ENCODE measurements at regions not wholly inside any gene's neighbourhood (a gene's known extent, or its start where the extent isn't known, plus 50 kb on each side); places are given as distances from the start of the nearest gene placed in this dataset.
"Not testable (repeated sequence)": the region's sequence is repeated elsewhere in the genome, so short reads cannot be mapped to it uniquely, and the experiment has no call there.

DNA sequence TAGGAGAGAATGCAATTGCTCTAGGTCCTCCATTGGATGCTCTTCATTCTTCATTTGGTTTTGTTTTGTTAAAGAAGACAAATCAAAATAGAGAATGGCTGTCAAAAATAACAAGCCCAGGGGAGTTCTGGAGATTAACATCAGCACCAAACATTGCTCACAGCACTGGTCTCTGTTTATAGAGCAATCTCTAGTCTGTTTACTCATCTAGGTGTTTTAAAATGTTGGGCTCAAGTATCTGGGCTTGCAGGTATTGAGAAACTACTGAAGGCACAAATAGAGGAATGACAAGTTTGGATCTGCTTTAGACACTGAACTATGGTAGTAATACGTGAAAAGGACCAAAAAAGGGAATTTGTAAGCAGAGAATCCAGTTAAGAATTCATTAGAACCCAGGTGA, 77.0 kb upstream of the TMC1 start:
- TF ChIP-seq, protein P1, sequence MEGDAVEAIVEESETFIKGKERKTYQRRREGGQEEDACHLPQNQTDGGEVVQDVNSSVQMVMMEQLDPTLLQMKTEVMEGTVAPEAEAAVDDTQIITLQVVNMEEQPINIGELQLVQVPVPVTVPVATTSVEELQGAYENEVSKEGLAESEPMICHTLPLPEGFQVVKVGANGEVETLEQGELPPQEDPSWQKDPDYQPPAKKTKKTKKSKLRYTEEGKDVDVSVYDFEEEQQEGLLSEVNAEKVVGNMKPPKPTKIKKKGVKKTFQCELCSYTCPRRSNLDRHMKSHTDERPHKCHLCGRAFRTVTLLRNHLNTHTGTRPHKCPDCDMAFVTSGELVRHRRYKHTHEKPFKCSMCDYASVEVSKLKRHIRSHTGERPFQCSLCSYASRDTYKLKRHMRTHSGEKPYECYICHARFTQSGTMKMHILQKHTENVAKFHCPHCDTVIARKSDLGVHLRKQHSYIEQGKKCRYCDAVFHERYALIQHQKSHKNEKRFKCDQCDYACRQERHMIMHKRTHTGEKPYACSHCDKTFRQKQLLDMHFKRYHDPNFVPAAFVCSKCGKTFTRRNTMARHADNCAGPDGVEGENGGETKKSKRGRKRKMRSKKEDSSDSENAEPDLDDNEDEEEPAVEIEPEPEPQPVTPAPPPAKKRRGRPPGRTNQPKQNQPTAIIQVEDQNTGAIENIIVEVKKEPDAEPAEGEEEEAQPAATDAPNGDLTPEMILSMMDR (conservative IDR thresholded peaks at IDR 0.05; ENCODE audit: low read length): no peak
- no peak overlapping the region for H3K4me3 ChIP-seq (ENCODE audit: low read length)
- no peak for DNase-seq (ENCODE audit: low read depth)

DNA sequence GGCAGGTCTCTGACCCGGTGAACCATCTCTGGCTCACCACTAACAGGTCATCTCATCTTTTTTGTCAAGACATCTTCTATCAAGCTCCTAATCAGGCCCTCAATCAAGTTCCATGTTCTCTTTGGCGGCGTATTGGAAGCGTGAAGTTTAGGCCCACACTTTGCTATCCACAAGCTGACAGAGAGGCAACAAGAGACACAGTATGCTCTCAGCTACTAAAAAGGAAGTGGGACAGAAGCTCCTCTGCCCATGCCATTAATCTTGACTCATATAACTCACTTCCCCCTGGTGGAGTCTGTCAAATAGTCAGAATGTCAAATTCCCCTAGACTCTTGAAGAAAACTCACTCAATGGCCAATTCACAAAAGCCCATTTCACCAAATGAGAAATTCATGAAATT, 77.6 kb upstream of the TMC1 start:
- TF ChIP-seq, protein P1 (conservative IDR thresholded peaks at IDR 0.05; ENCODE audit: low read length): no peak
- no peak for DNase-seq (ENCODE audit: low read depth)
- no peak overlapping the region for H3K4me3 ChIP-seq (ENCODE audit: low read length)

DNA sequence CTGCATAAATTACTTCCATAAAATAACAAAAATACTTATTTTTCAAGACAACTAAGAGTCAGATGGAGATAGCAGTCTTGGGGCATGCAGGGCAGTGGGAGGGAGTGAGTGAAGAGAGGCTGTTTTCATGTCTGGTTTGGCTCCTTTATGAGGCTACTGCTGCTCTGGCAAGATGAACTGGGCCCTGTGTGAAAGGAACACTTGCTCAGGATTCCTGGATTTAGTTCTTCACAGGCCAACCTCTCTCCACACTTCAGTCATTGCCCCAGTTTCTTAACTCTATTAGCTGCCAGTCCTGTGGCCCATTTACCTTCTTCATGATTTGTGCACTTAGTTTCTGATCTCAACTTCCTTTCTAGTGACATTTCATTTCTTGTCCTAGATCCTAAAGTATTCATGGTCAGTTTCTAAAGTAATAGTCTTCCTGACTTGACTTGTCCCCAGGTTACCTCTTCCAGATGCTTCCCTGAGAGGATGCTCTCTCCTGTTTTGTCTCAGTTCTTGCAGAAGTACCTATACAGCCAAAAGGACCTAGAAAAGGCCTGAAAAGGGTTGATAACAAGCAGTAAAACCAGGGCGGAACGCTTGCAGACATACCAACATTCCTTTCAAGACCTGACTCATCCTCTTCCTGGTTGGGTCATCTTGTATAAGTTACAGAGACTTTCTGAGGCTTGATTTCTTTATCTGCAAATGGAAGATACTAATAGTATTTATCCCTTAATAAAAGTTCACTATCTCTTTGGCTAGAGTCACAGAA, 77.0 kb upstream of the ZFAND5 start:
- TF ChIP-seq, protein P1 (conservative IDR thresholded peaks at IDR 0.05; ENCODE audit: low read length): no peak
- no peak overlapping the region for H3K4me3 ChIP-seq (ENCODE audit: low read length)
- peak; percentile 90 for DNase-seq (ENCODE audit: low read depth)

DNA sequence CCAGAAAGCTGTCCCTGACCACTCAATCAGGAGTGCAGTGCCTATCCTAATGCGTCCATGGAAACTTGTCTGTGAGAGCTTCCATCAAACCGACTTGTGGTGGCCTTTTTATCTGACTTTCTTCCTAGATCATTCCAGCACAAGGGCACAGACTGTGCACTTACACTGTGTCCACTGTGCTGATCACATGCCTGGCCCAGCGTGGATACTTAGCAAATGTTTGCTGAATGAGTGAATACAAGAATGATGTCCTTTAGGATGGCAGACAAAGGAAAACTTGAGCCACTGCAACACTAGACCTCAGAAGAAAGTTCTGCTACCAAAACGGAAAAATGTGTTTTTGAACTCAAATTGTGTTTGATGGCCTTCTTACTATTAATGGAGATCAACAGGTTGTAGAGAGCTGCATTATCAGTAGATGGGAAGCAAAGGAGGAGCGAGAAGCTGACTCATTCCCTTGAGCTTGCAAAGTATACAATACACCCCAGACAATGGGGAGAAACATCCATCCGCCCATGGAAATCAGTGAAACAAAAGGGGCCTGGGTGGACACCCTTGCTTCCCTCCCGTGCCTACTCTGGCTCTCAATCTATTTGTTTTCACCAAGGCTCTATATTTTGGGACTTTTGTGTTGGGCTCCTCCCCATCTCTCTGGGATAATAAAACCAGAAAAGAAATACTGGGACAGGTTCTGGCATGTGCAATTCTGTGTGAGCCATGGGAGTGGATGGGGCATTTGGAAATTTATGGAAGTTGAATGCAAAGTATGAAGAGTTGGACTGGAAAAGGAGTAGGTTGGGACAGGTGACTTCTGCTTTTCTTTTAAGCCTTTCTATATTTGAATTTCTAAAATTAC, 76.2 kb upstream of the ZFAND5 start:
- no peak overlapping the region for H3K4me3 ChIP-seq (ENCODE audit: low read length)
- TF ChIP-seq, protein P1 (conservative IDR thresholded peaks at IDR 0.05; ENCODE audit: low read length): no peak
- no peak for DNase-seq (ENCODE audit: low read depth)

DNA sequence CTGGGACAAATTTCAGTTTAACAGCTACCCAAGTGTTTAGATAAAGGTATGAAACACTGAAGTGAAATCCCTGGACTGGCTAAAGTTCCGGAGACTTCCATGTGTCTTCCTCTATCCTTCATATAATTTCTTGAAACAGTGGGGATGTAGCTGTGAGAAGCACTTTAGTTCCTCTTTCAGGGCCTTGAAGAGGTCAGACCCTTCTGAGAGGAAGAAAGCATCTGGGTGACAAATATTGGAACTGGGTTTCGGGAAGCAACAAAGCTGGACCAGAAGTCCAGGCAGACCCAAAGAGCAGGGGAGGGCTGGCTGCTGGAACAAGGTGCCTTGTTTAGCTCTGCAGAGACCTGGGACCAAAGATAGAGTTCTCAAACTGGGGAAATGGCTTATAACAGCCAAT, 75.4 kb upstream of the ZFAND5 start:
- no peak for DNase-seq (ENCODE audit: low read depth)
- no peak overlapping the region for H3K4me3 ChIP-seq (ENCODE audit: low read length)
- TF ChIP-seq, protein P1 (conservative IDR thresholded peaks at IDR 0.05; ENCODE audit: low read length): no peak

DNA sequence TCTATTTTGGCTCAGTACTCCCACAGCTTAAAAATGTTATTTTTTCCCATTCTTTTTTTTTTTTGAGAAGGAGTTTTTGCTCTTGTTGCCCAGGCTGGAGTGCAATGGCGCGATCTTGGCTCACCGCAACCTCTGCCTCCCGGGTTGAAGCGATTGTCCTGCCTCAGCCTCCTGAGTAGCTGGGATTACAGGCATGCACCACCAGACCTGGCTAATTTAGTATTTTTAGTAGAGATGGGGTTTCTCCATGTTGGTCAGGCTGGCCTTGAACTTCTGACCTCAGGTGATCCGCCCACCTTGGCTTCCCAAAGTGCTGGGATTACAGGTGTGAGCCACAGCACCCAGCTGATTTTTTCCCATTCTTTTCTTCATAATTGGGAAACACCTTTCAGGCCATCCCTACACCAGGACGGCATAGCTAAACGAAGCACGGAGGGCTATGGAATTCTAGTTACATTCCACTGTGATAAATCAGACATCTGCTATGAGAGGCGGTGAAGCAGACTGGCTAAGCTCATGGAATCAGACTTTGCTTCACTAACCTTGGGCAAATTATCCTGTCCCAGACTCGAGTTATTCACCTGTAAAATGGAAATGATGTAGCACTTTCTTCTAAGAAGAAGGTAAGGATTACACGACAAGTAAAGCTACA, 68.7 kb upstream of the ZFAND5 start:
- peak; percentile 84 for DNase-seq (ENCODE audit: low read depth)
- not testable (repeated sequence) for H3K4me3 ChIP-seq (ENCODE audit: low read length)

DNA sequence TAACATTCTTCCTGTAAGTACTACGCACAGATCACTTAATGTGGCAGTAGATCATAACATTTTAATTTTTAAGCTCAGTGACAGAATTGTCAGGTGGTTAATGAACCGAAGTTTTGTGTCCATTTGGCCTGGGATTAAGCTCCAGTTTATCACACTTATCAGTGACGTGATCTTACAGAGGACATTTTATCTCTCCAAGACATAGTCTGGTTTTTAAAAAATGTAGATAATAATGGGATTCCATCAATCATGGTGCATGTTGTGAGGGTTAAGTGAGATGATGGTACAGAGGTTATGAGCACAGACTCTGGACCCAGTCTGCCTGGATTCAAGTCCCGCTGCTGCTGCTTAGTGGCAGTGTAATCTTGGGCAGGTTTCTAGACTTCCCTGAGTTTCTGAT, 66.0 kb upstream of the ZFAND5 start:
- TF ChIP-seq, protein P1 (conservative IDR thresholded peaks at IDR 0.05; ENCODE audit: low read length): no peak
- DNase-seq (ENCODE audit: low read depth): no peak

More for the DNA sequence above, 66.0 kb upstream of the ZFAND5 start:
- no peak overlapping the region for H3K4me3 ChIP-seq (ENCODE audit: low read length)

Measured in AG10803 (cell line).